ENCODE measurements at regions not wholly inside any gene's neighbourhood (a gene's known extent, or its start where the extent isn't known, plus 50 kb on each side); places are given as distances from the start of the nearest gene placed in this dataset.
A peak's percentile ranks its signal among the peaks of the same experiment; 100 is the strongest.
"Not testable (repeated sequence)": the region's sequence is repeated elsewhere in the genome, so short reads cannot be mapped to it uniquely, and the experiment has no call there.

GRCh38 chr3:177358977-177359592 lies 161.8 kb upstream of the TBL1XR1 start:
- peak; percentile 48 to 49 for DNase-seq

- DNase-seq: peak; percentile 96 to 97
Observed at GRCh38 chr3:177359593-177360357, 162.5 kb upstream of the TBL1XR1 start.

- peak; percentile 15 to 46 for DNase-seq
Observed at GRCh38 chr3:177361081-177361938, 164.0 kb upstream of the TBL1XR1 start.

GRCh38 chr3:177362626-177363025 lies 165.3 kb upstream of the TBL1XR1 start:
- DNase-seq: no peak

- DNase-seq: no peak
Observed at GRCh38 chr3:177364236-177364635, 167.0 kb upstream of the TBL1XR1 start.

GRCh38 chr3:177365294-177365693 lies 168.0 kb upstream of the TBL1XR1 start:
- not testable (repeated sequence) for DNase-seq

- DNase-seq: no peak
Observed at GRCh38 chr3:177367788-177368187, 170.5 kb upstream of the TBL1XR1 start.

GRCh38 chr3:177370246-177370822 lies 173.1 kb upstream of the TBL1XR1 start:
- no peak for DNase-seq

- DNase-seq: no peak
Observed at GRCh38 chr3:177371146-177371545, 173.9 kb upstream of the TBL1XR1 start.

GRCh38 chr3:177371888-177372287 lies 174.6 kb upstream of the TBL1XR1 start:
- DNase-seq: no peak

GRCh38 chr3:177374323-177374722 lies 177.0 kb upstream of the TBL1XR1 start:
- DNase-seq: no peak

- no peak for DNase-seq
Observed at GRCh38 chr3:177375316-177375715, 178.0 kb upstream of the TBL1XR1 start.

GRCh38 chr3:177377166-177377565 lies 179.9 kb upstream of the TBL1XR1 start:
- DNase-seq: no peak

GRCh38 chr3:177378168-177378567 lies 180.9 kb upstream of the TBL1XR1 start:
- peak; percentile 28 to 47 for DNase-seq

GRCh38 chr3:177379045-177379444 lies 181.8 kb upstream of the TBL1XR1 start:
- no peak for DNase-seq

GRCh38 chr3:177381070-177381469 lies 183.8 kb upstream of the TBL1XR1 start:
- no peak for DNase-seq

- no peak for DNase-seq
Observed at GRCh38 chr3:177382944-177383343, 185.7 kb upstream of the TBL1XR1 start.

- no peak for DNase-seq
Observed at GRCh38 chr3:177385186-177385585, 187.9 kb upstream of the TBL1XR1 start.

- DNase-seq: no peak
Observed at GRCh38 chr3:177385831-177386301, 188.6 kb upstream of the TBL1XR1 start.

GRCh38 chr3:177388209-177388608 lies 190.9 kb upstream of the TBL1XR1 start:
- DNase-seq: no peak

- DNase-seq: not testable (repeated sequence)
Observed at GRCh38 chr3:177394231-177395024, 197.1 kb upstream of the TBL1XR1 start.

GRCh38 chr3:177396733-177397132 lies 199.5 kb upstream of the TBL1XR1 start:
- no peak for DNase-seq
